Medulla oblongata (tissue), 1 donor: ENCODE measurements at regions not wholly inside any gene's neighbourhood (a gene's known extent, or its start where the extent isn't known, plus 50 kb on each side); places are given as distances from the start of the nearest gene placed in this dataset.

Source experiments
- DNase-seq: peaks from one replicate; pipeline ENCODE4 v3.0.0-alpha.2; 2015; ENCODE audit errors: extremely low spot score

DNA sequence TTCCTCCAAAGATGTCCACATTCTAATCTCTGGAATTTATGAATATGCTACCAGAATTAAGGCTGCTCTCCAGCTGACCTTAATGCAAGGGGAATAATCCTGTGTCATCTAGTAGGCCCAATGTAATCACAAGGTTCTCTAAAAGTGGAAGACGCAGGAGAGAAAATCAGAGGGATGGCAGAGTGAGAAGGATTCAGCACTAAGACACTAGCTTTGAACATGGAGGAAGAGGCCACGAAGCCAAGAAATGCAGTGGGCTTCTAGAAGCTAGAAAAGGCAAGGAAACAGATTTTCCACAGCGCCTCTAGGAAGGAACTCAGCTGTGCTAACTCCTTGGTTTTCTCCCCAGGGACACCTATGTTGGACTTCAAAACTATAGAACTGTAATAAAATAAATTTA lies 240.7 kb upstream of the TRAM1L1 start:
- no peak for DNase-seq

DNA sequence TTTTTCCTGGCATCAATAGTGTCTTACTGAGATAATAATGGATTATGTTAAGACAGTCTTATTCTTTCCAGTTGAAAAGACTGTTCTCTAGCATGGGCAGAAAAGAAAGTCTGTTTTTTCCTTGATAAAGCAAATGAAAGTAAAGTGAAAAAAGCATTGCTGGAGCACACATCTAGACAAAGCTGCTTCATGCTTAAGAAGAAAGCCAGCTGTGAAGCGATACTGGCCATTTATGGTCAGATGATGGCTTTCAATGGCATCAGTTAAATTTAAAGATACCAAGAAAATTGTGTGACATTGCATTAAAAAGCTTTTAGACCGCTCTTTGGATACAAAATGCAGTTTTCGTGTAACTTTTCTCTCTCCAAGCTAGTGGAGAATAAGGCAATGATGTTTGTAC lies 242.1 kb upstream of the TRAM1L1 start:
- peak; percentile 8 for DNase-seq

DNA sequence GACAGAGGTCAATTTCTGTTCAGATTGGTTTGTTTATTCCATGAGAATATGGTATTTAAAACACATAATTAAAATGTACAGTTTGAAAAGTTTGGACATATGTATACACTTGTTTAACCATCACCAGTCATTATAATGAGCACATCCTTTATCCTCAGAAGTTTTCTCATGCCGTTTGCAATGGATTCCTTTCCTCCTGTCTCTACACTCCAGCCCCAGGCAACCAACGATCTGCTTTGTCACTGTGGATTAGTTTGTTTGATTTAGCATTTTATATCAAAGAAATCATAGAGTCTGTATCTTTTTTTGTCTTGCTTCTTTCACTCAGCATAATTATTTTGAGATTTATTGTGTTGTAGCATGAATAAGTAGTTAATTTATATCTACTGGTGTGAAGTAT lies 243.0 kb upstream of the TRAM1L1 start:
- DNase-seq = no peak

DNA sequence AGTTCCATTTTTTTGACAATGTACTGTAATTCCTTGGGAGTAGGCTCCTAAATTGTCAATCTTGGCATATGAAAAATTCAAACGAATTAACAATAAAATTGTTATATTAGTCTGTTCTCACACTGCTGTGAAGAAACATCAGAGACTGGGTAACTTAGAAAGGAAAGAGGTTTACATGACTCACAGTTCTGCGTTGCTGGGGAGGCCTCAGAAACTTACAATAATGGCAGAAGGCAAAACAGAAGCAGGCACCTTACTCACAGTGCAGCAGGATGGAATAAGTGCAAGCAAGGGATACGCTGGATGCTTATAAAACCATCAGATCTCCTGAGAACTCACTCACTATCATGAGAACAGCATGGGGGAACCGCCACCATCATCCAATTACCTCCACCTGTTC lies 246.4 kb upstream of the TRAM1L1 start:
- no peak for DNase-seq

GRCh38 chr4:117334451-117335188 lies 249.2 kb upstream of the TRAM1L1 start:
- no peak for DNase-seq

DNA sequence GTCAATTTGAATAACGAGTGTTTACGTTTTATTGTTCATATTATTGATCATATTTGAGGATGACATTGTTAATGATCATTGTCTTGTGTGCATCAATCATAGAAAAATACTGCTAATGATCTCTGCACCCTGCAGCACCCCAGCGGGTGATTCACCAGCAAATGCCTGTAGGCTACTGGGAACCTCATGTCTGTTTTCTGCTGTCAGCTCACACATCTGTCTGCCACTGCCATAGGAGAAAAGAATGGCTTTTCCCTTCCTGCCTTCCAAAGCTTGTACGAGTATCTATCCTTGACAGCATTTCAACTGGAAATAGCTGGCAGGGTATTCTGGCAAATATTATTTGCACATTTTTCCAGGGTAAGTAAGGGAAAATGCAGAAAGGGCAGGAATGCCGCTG lies 272.1 kb upstream of the TRAM1L1 start:
- DNase-seq = no peak

DNA sequence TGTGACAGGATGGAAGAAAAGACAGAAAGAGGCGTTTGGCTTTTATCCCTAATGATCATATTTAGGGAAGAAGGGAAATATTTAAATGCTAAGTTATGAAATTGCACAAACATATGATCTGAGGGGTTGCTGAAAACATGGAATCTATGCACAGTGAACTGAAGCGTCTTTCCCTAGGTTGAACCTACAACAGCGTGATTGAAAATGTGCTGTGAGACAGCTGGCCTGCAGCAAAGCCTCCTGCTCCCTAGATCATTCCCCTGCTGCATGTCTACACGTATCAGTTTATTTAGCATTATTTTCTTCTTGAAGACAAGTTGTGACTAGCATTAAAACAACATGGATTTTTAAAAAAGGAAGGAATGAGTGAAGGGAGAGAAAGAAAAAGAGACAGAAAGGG lies 272.5 kb upstream of the TRAM1L1 start:
- DNase-seq = no peak

- no peak for DNase-seq
Measured at GRCh38 chr4:117370944-117371668, 285.7 kb upstream of the TRAM1L1 start.

DNA sequence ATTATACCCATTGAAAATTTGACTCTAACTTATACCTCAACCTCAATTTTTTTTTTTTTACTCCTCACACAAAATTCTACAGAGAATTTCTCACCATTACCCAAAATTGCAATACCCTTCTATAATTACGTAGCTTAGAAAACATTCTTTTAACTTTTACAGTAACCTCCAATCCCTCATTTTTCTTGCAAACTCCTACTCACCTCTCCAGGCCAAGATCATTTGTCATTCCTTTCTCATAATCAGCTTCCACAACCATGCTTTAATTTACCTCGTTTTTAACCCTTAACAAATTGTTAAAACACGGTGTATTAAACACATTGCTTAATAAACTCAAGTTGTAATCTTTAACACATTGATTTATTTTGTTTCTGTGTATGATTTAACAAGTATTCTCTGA lies 289.7 kb upstream of the TRAM1L1 start:
- no peak for DNase-seq

- no peak for DNase-seq
Measured at GRCh38 chr4:117376692-117377091, 291.3 kb upstream of the TRAM1L1 start.

DNA sequence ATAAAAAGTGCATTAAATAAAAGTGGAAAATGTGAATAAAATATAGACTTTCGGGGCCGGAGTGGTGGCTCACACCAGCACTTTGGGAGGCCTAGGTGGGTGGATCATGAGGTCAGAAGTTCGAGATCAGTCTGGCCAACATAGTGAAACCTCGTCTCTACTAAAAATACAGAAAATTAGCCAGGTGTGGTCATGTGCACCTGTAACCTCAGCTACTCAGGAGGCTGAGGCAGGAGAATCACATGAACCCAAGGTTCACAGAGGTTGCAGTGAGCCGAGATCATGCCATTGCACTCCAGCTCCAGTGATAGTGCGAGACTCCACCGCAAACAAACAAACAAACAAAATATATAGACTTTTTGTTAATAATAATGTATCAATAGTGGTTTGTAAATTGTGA lies 293.6 kb upstream of the TRAM1L1 start:
- DNase-seq = no peak

DNA sequence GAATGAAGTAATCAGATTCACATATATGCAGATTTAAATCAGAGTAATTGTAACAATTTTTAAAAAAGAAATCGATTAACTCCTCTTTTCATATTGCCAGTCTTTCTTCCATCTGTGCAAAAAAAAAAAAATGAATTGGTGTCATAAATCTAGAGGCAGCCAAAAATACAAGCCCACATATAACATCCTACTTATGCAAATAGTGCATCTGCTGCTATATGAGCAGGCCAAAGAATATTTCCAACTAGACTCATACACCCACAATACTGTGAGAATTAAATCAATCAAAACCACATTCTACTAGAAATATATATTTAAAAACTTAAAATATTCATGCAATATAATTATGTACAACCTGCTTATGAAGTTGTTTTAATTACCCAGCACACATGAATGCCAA lies 298.1 kb upstream of the TRAM1L1 start:
- DNase-seq = no peak

GRCh38 chr4:117385526-117385925 lies 300.1 kb upstream of the TRAM1L1 start:
- no peak for DNase-seq

DNA sequence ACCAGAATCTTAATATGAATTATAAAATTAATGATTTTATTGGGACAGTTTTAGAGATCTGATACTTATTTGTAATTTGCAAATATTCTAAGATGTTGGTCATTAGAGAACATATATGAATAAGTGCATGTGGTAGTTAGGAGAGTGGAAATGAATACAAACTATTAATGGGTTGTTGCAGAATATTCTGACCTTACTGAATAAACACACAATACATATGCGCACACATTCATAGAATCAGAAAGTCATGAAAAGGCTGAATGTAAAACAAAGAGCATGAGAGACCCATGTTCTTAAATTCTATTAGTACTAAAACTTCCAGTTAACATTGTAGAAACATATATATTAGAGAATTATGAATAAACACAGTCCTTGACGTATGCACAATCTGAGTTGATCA lies 301.7 kb upstream of the TRAM1L1 start:
- DNase-seq = no peak

- DNase-seq = peak; percentile 11
Measured at GRCh38 chr4:117400039-117400835, 314.9 kb upstream of the TRAM1L1 start.

GRCh38 chr4:117412661-117413060 lies 327.3 kb upstream of the TRAM1L1 start:
- DNase-seq = no peak

GRCh38 chr4:117417856-117418255 lies 332.5 kb upstream of the TRAM1L1 start:
- no peak for DNase-seq

DNA sequence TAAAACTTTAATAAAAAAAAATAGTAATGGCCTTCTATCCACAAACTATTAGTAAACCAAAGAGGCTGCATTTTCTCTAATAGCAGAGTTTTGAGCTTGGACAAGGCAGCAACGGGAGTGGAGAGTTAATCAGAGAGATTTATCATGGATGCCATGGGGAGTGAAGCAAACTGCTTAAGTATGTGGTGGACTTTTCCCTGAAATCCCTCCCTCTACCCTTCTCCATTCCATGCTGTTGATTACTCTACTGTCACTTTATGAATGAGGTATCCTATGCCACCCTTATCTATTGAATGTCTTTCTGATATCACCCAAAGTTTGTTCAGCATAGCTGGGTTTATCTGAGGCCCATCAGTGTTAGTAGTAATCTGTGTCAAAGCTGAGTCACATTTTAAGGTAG lies 335.6 kb upstream of the TRAM1L1 start:
- no peak for DNase-seq

GRCh38 chr4:117421706-117422105 lies 336.3 kb upstream of the TRAM1L1 start:
- DNase-seq = no peak

- no peak for DNase-seq
Measured at GRCh38 chr4:117422297-117422696, 336.9 kb upstream of the TRAM1L1 start.

- DNase-seq = no peak
Measured at GRCh38 chr4:117425636-117426035, 340.3 kb upstream of the TRAM1L1 start.

- DNase-seq = no peak
Measured at GRCh38 chr4:117428536-117428935, 343.2 kb upstream of the TRAM1L1 start.

DNA sequence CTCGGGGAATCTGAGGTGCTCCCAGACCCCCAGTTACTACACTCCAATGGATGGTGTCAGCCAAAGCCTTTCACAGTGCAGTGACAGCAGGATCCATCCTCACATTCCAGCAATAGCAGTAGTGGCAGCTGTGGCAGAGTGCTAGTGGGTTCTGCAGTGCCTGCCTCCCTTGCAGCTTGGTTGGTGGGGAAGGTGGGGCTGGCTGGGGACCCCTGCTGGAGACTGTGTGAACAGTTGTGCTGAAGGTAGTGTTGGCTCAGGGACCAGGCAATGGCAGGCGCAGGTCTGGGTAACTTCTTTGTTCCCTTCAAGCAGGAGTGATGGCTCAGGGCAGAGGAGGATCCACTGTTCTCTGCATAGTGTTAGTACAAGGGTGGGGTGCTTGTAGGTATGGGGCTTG lies 343.7 kb upstream of the TRAM1L1 start:
- DNase-seq = no peak
